SK-N-SH treated with all-trans-retinoic acid at 6 μM for 48 hours (cell line): ENCODE measurements at regions not wholly inside any gene's neighbourhood (a gene's known extent, or its start where the extent isn't known, plus 50 kb on each side); places are given as distances from the start of the nearest gene placed in this dataset.

Experiments used
- ARNTL ChIP-seq: fragments of 450-650 bp; formaldehyde crosslinking; IDR thresholded peaks from 2 replicates; pipeline ENCODE4 v1.5.0; 2020; ENCODE audit warnings: low read depth, mild to moderate bottlenecking, moderate library complexity, borderline replicate concordance
- BACH2 ChIP-seq: fragments of 250-450 bp; sonication (Bioruptor Pico); IDR thresholded peaks from 2 replicates; pipeline ENCODE4 v1.9.0; 2021; ENCODE audit warnings: mild to moderate bottlenecking, borderline replicate concordance
- CREB5 ChIP-seq: fragments of 250-450 bp; sonication (Bioruptor Pico); IDR thresholded peaks from 2 replicates; pipeline ENCODE4 v1.5.1; 2020; ENCODE audit warnings: low read depth, mild to moderate bottlenecking, moderate library complexity
- CSDC2 ChIP-seq: fragments of 250-450 bp; sonication (Bioruptor Pico); IDR thresholded peaks from 2 replicates; pipeline ENCODE4 v1.5.0; 2020; ENCODE audit warnings: mild to moderate bottlenecking, moderate library complexity
- ESRRG ChIP-seq: fragments of 250-450 bp; sonication (Bioruptor Pico); IDR thresholded peaks from 2 replicates; pipeline ENCODE4 v1.6.1; 2021; ENCODE audit warnings: mild to moderate bottlenecking
- GLIS3 ChIP-seq: fragments of 250-450 bp; sonication (Bioruptor Pico); IDR thresholded peaks from 2 replicates; pipeline ENCODE4 v1.5.0; 2020; ENCODE audit warnings: mild to moderate bottlenecking, moderate library complexity
- PATZ1 ChIP-seq: fragments of 250-450 bp; sonication (Bioruptor Pico); IDR thresholded peaks from 2 replicates; pipeline ENCODE4 v1.8.0; 2020; ENCODE audit warnings: mild to moderate bottlenecking, moderate library complexity, borderline replicate concordance
- PPARA ChIP-seq: fragments of 250-450 bp; sonication (Bioruptor Pico); IDR thresholded peaks from 2 replicates; pipeline ENCODE4 v1.5.0; 2020; ENCODE audit warnings: mild to moderate bottlenecking, borderline replicate concordance
- RARB ChIP-seq: fragments of 250-450 bp; sonication (Bioruptor Pico); IDR thresholded peaks from 2 replicates; pipeline ENCODE4 v1.8.0; 2021; ENCODE audit warnings: mild to moderate bottlenecking, moderate library complexity
- SNAI2 ChIP-seq: fragments of 250-450 bp; sonication (Bioruptor Pico); IDR thresholded peaks from 2 replicates; pipeline ENCODE4 v1.5.0; 2020; ENCODE audit warnings: mild to moderate bottlenecking, moderate library complexity
- ZNF8 ChIP-seq: fragments of 450-650 bp; formaldehyde crosslinking; IDR thresholded peaks from 2 replicates; pipeline ENCODE4 v1.5.0; 2020; ENCODE audit warnings: mild to moderate bottlenecking, moderate library complexity
- TF ChIP-seq, protein P1 (sequence below): fragments of 250-450 bp; sonication (Bioruptor Pico); IDR thresholded peaks from 2 replicates; pipeline ENCODE4 v1.5.1; 2021; ENCODE audit warnings: mild to moderate bottlenecking, moderate library complexity
- TF ChIP-seq, protein P2 (sequence below): fragments of 250-450 bp; sonication (Bioruptor Pico); IDR thresholded peaks from 2 replicates; pipeline ENCODE4 v1.8.0; 2021; ENCODE audit warnings: low read depth, mild to moderate bottlenecking, moderate library complexity, borderline replicate concordance

GRCh38 chrX:122913134-122913533 is 270.9 kb upstream of the GRIA3 start:
- TF ChIP-seq SNAI2 (CRISPR knock-in tag) (no peak), CSDC2 (no peak), GLIS3 (CRISPR knock-in tag) (no peak), RARB (CRISPR knock-in tag) (no peak), PPARA (CRISPR knock-in tag) (no peak), PATZ1 (CRISPR knock-in tag) (no peak), CREB5 (CRISPR knock-in tag) (no peak), ARNTL (no peak), BACH2 (CRISPR knock-in tag) (no peak), ZNF8 (CRISPR knock-in tag) (no peak), ESRRG (no peak)
- TF ChIP-seq, protein P1, sequence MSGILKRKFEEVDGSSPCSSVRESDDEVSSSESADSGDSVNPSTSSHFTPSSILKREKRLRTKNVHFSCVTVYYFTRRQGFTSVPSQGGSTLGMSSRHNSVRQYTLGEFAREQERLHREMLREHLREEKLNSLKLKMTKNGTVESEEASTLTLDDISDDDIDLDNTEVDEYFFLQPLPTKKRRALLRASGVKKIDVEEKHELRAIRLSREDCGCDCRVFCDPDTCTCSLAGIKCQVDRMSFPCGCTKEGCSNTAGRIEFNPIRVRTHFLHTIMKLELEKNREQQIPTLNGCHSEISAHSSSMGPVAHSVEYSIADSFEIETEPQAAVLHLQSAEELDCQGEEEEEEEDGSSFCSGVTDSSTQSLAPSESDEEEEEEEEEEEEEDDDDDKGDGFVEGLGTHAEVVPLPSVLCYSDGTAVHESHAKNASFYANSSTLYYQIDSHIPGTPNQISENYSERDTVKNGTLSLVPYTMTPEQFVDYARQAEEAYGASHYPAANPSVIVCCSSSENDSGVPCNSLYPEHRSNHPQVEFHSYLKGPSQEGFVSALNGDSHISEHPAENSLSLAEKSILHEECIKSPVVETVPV, result no peak
- TF ChIP-seq, protein P2, sequence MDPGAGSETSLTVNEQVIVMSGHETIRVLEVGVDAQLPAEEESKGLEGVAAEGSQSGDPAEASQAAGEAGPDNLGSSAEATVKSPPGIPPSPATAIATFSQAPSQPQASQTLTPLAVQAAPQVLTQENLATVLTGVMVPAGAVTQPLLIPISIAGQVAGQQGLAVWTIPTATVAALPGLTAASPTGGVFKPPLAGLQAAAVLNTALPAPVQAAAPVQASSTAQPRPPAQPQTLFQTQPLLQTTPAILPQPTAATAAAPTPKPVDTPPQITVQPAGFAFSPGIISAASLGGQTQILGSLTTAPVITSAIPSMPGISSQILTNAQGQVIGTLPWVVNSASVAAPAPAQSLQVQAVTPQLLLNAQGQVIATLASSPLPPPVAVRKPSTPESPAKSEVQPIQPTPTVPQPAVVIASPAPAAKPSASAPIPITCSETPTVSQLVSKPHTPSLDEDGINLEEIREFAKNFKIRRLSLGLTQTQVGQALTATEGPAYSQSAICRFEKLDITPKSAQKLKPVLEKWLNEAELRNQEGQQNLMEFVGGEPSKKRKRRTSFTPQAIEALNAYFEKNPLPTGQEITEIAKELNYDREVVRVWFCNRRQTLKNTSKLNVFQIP (CRISPR knock-in tag), result no peak
